Spleen (tissue), 11 donors: ENCODE measurements at regions not wholly inside any gene's neighbourhood (a gene's known extent, or its start where the extent isn't known, plus 50 kb on each side); places are given as distances from the start of the nearest gene placed in this dataset.

Experiments
- DNase-seq: peaks from one replicate; pipeline ENCODE4 v3.0.0-alpha.2; 2020
- H3K27ac ChIP-seq, 8 donors: fragments of 200-600 bp; sonication (generic) in 7 of 8; 1 replicate in 4 of 8; 2 replicates in 4 of 8; pipeline versions ENCODE4 v1.5.0 to v1.8.0; 2016 to 2021; ENCODE audit warnings: inconsistent platforms in 4 of 8, mild to moderate bottlenecking in 4 of 8, moderate library complexity in 1 of 8
- H3K27me3 ChIP-seq, 7 donors: fragments of 200-600 bp; sonication (generic) in 6 of 7; replicated peaks in 1 of 7; 1 replicate in 4 of 7; 2 replicates in 3 of 7; pipeline versions ENCODE4 v1.5.0 to v1.8.0; 2016 to 2021; ENCODE audit warnings: inconsistent platforms in 3 of 7, mild to moderate bottlenecking in 1 of 7
- H3K36me3 ChIP-seq, 6 donors: fragments of 200-600 bp; sonication (generic) in 5 of 6; 1 replicate in 4 of 6; 2 replicates in 2 of 6; pipeline versions ENCODE4 v1.5.0 to v1.8.0; 2016 to 2021; ENCODE audit warnings: inconsistent platforms in 2 of 6
- H3K4me1 ChIP-seq, 6 donors: fragments of 200-600 bp; sonication (generic) in 5 of 6; 1 replicate in 3 of 6; 2 replicates in 3 of 6; pipeline versions ENCODE4 v1.5.0 to v1.8.0; 2016 to 2021; ENCODE audit warnings: inconsistent platforms in 3 of 6
- H3K4me3 ChIP-seq, 8 donors: fragments of 200-600 bp; sonication (generic) in 7 of 8; 1 replicate in 4 of 8; 2 replicates in 4 of 8; pipeline versions ENCODE4 v1.5.0 to v1.8.0; 2016 to 2021; ENCODE audit warnings: inconsistent platforms in 4 of 8, mild to moderate bottlenecking in 4 of 8, moderate library complexity in 2 of 8
- H3K9me3 ChIP-seq, 8 donors: fragments of 200-600 bp; sonication (generic) in 7 of 8; 1 replicate in 4 of 8; 2 replicates in 4 of 8; pipeline versions ENCODE4 v1.5.0 to v1.8.0; 2016 to 2021; ENCODE audit warnings: inconsistent platforms in 4 of 8
- POLR2A ChIP-seq, 3 donors: fragments of 450-650 bp; IDR thresholded peaks; one replicate each; pipeline ENCODE4 v1.5.1; 2017; ENCODE audit warnings: antibody characterized with exemption in 3 of 3, mild to moderate bottlenecking in 1 of 3
- POLR2AphosphoS5 ChIP-seq, 3 donors: sonication (generic); formaldehyde crosslinking; IDR thresholded peaks; one replicate each; pipeline ENCODE4 v1.5.1; 2017; ENCODE audit warnings: antibody characterized with exemption in 3 of 3
- WGBS, 5 donors: extraction: QIAGEN DNeasy Blood & Tissue Kit in 3 of 5; methylation state at CpG; one replicate each; pipeline versions ENCODE4 v1.1.5 to v1.1.7; 2013 to 2018; 5-methylcytosine and 5-hydroxymethylcytosine counted together
- intact Hi-C: fragments of 100-400 bp; cut with DNase I; formaldehyde crosslinking; loops from one replicate; pipeline ENCODE4 v1.15.0; 2023; ENCODE audit warnings: low total_unique reads
- TF ChIP-seq, protein P1 (sequence below), 11 experiments: fragments of 200-600 bp in 7 of 11; fragments of 450-650 bp in 4 of 11; sonication (generic) in 4 of 11; IDR thresholded peaks in 8 of 11; conservative IDR thresholded peaks in 3 of 11; 1 replicate in 7 of 11; 2 replicates in 4 of 11; pipeline versions ENCODE4 v1.4.0 to v1.8.0; 2016 to 2021; ENCODE audit warnings: antibody characterized with exemption in 11 of 11, inconsistent platforms in 4 of 11, mild to moderate bottlenecking in 1 of 11
- donor health status: healthy with polysubstance abuse.
- donor health status: DM: no; HTN: no; CAD: no; lungs with moderate emphysema.
- donor health status: DM: no; HTN: no; CAD: no.
- donor health status: Bipolar disorder and iron deficiency.
- donor health status: healthy.
- donor health status: DM: no; HTN: no; CAD: no.
- donor health status: DM: yes; HTN: yes; CAD: no.

GRCh38 chr7:118969370-118969769 is 744.9 kb downstream of the ANKRD7 start:
- no peak for TF ChIP-seq POLR2A (IDR thresholded peaks at IDR 0.05)
- Histone ChIP-seq H3K4me3 (no peak overlapping the region), H3K27me3 (no peaks in the 10 kb centered on the region), H3K4me1 (no peaks in the 10 kb centered on the region), H3K36me3 (no peaks in the 10 kb centered on the region), H3K27ac (no peak overlapping the region), H3K9me3 (peaks cover 0 to 4% (median 0%) of the 10 kb centered on the region in 8 donors)
- intact Hi-C loops: no loop called here
- DNase-seq: no peak
- 45 to 66% (median 54%) methylated on average over 1 of the region's 1 CpG for WGBS, 5 donors

DNA sequence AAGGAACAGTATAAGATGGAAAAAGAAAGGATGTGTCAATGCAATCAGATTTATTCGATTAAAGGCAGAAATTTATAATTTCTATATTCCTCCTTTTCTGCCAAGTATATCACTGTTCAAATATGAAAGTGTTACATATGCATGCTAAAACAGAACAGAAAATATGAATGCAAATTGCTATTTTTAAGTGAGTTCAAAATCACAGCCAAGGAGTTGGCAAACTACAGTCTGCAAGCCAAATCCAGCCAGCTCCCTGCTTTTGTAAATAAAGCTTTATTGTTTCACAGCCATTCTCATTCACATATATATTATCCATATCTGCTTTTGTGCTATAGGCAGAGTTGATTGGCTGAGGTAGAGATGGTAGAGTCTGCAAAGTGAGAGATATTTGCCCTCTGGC is 747.2 kb downstream of the ANKRD7 start:
- H3K4me3 ChIP-seq: no peak overlapping the region
- H3K9me3 ChIP-seq: no peaks in the 10 kb centered on the region
- no peaks in the 10 kb centered on the region for H3K36me3 ChIP-seq
- TF ChIP-seq POLR2A (IDR thresholded peaks at IDR 0.05) (no peak), POLR2AphosphoS5 (IDR thresholded peaks at IDR 0.05) (no peak)
- TF ChIP-seq, protein P1, sequence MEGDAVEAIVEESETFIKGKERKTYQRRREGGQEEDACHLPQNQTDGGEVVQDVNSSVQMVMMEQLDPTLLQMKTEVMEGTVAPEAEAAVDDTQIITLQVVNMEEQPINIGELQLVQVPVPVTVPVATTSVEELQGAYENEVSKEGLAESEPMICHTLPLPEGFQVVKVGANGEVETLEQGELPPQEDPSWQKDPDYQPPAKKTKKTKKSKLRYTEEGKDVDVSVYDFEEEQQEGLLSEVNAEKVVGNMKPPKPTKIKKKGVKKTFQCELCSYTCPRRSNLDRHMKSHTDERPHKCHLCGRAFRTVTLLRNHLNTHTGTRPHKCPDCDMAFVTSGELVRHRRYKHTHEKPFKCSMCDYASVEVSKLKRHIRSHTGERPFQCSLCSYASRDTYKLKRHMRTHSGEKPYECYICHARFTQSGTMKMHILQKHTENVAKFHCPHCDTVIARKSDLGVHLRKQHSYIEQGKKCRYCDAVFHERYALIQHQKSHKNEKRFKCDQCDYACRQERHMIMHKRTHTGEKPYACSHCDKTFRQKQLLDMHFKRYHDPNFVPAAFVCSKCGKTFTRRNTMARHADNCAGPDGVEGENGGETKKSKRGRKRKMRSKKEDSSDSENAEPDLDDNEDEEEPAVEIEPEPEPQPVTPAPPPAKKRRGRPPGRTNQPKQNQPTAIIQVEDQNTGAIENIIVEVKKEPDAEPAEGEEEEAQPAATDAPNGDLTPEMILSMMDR (IDR thresholded peaks at IDR 0.05 in 8 of 11, conservative IDR thresholded peaks at IDR 0.05 in 3 of 11): no peak
- no peaks in the 10 kb centered on the region for H3K27me3 ChIP-seq
- 85 to 96% (median 89%) methylated on average over 1 of the region's 1 CpG for WGBS, 5 donors
- intact Hi-C loops: no loop called here
- H3K4me1 ChIP-seq: no peaks in the 10 kb centered on the region
- no peak for DNase-seq
- no peak overlapping the region for H3K27ac ChIP-seq

DNA sequence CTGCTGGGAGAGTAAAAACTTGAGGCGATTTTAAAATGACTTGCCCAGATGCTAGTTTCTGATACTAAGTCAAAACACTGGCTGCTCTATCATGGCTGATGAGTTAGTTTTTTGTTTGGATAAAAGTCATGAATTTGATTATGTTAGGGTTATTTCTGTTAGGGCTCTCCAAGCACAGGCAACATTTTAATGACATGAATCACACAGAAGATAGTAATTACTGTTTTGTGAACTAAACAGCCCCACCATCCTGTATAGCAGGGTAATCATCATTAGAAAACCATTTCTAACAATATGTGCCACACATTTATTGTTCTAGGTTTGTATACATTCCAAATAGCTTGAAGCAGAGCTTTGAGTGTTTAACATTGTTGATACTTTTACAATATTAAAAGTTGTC is 750.3 kb downstream of the ANKRD7 start:
- Histone ChIP-seq H3K36me3 (no peaks in the 10 kb centered on the region), H3K4me3 (no peak overlapping the region), H3K27me3 (no peaks in the 10 kb centered on the region), H3K4me1 (no peaks in the 10 kb centered on the region), H3K27ac (no peak overlapping the region), H3K9me3 (no peaks in the 10 kb centered on the region)
- WGBS, 5 donors: 72 to 90% (median 83%) methylated on average over 1 of the region's 1 CpG
- TF ChIP-seq POLR2AphosphoS5 (IDR thresholded peaks at IDR 0.05): no peak
- TF ChIP-seq POLR2A (IDR thresholded peaks at IDR 0.05): no peak
- TF ChIP-seq, protein P1 (IDR thresholded peaks at IDR 0.05 in 8 of 11, conservative IDR thresholded peaks at IDR 0.05 in 3 of 11): no peak
- intact Hi-C loops: no loop called here
- no peak for DNase-seq

DNA sequence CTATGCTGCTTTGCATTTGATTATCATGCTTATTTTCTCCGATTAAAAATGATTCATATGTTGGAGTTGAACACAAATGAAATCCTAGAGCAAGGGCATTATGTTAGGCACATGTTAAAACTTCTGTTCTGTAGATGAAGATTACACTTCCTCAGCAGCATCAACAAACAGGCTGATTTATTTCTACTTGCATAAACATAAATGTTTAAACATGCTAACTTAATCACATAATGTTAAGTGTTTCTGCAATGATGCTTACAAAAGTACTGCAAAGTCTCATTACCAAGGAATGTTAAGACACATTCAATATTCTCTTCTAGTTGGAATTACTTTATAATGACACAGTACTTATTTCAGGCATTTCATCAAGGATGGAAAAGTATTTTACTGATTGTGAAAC is 770.8 kb downstream of the ANKRD7 start:
- Histone ChIP-seq H3K27ac (no peak overlapping the region), H3K36me3 (no peaks in the 10 kb centered on the region), H3K9me3 (no peaks in the 10 kb centered on the region), H3K4me1 (no peaks in the 10 kb centered on the region), H3K4me3 (no peak overlapping the region), H3K27me3 (no peaks in the 10 kb centered on the region)
- intact Hi-C loops: no loop called here
- TF ChIP-seq, protein P1 (IDR thresholded peaks at IDR 0.05 in 8 of 11, conservative IDR thresholded peaks at IDR 0.05 in 3 of 11): no peak
- TF ChIP-seq POLR2A (IDR thresholded peaks at IDR 0.05): no peak
- TF ChIP-seq POLR2AphosphoS5 (IDR thresholded peaks at IDR 0.05): no peak
- WGBS, 5 donors: 65 to 91% (median 78%) methylated on average over 1 of the region's 1 CpG
- DNase-seq: no peak

DNA sequence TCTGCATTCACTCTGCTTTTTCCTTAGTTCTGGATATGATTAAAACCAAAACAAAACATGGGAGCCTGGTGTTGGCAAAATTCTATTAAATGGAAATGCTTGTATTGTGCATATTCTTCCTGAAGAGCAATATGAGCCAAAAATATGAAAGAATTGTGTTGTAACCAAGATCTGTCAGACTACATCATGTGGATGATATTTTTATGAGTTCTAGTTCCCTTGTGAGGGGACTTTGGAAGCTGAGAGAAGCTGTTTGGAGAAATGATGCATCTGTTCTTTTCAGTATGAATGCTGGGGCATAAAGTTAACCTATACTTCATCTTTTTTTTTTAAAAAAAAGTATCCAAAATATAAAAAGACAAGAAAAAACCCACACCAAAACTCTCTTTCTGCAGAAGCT is 782.7 kb downstream of the ANKRD7 start:
- Histone ChIP-seq H3K36me3 (no peaks in the 10 kb centered on the region), H3K4me3 (no peak overlapping the region), H3K4me1 (no peaks in the 10 kb centered on the region), H3K9me3 (no peaks in the 10 kb centered on the region), H3K27me3 (no peaks in the 10 kb centered on the region), H3K27ac (no peak overlapping the region)
- DNase-seq: no peak
- TF ChIP-seq POLR2A (IDR thresholded peaks at IDR 0.05) (no peak), POLR2AphosphoS5 (IDR thresholded peaks at IDR 0.05) (no peak)
- TF ChIP-seq, protein P1 (IDR thresholded peaks at IDR 0.05 in 8 of 11, conservative IDR thresholded peaks at IDR 0.05 in 3 of 11): no peak
- intact Hi-C loops: no loop called here
